GM18520 (cell line): ENCODE measurements at regions not wholly inside any gene's neighbourhood (a gene's known extent, or its start where the extent isn't known, plus 50 kb on each side); places are given as distances from the start of the nearest gene placed in this dataset.
A peak's percentile ranks its signal among the peaks of the same experiment; 100 is the strongest.

ENCODE experiments used
- ATAC-seq: cut with Tn5 transposase; IDR thresholded peaks from one replicate; pipeline ENCODE4 v1.9.1; 2021; ENCODE audit not compliant: unreplicated experiment

GRCh38 chr2:160940699-160941098 lies 219.5 kb upstream of the TANK start:
- ATAC-seq = peak; percentile 69

GRCh38 chr2:160941290-160941846 lies 218.9 kb upstream of the TANK start:
- no peak for ATAC-seq

- no peak for ATAC-seq
Observed at GRCh38 chr2:160942476-160943142, 217.6 kb upstream of the TANK start.

- ATAC-seq = no peak
Observed at GRCh38 chr2:160943414-160943813, 216.8 kb upstream of the TANK start.

- no peak for ATAC-seq
Observed at GRCh38 chr2:160952464-160953254, 207.6 kb upstream of the TANK start.

GRCh38 chr2:160955578-160955977 lies 204.7 kb upstream of the TANK start:
- no peak for ATAC-seq

GRCh38 chr2:160956243-160956802 lies 203.9 kb upstream of the TANK start:
- ATAC-seq = no peak

GRCh38 chr2:160963957-160964356 lies 196.3 kb upstream of the TANK start:
- no peak for ATAC-seq

- no peak for ATAC-seq
Observed at GRCh38 chr2:160967523-160967922, 192.7 kb upstream of the TANK start.

GRCh38 chr2:160968183-160968582 lies 192.0 kb upstream of the TANK start:
- no peak for ATAC-seq

- no peak for ATAC-seq
Observed at GRCh38 chr2:160970052-160970965, 189.9 kb upstream of the TANK start.

- ATAC-seq = no peak
Observed at GRCh38 chr2:160973991-160974390, 186.2 kb upstream of the TANK start.

GRCh38 chr2:160974803-160975202 lies 185.4 kb upstream of the TANK start:
- ATAC-seq = no peak

- no peak for ATAC-seq
Observed at GRCh38 chr2:160976797-160977196, 183.4 kb upstream of the TANK start.

GRCh38 chr2:160977376-160977775 lies 182.9 kb upstream of the TANK start:
- no peak for ATAC-seq

GRCh38 chr2:160977854-160978253 lies 182.4 kb upstream of the TANK start:
- no peak for ATAC-seq

GRCh38 chr2:160984426-160985077 lies 175.7 kb upstream of the TANK start:
- ATAC-seq = no peak

GRCh38 chr2:160989778-160990177 lies 170.4 kb upstream of the TANK start:
- ATAC-seq = no peak

- ATAC-seq = no peak
Observed at GRCh38 chr2:160993654-160994061, 166.6 kb upstream of the TANK start.
